Fibroblast of skin of left biceps (primary cell): ENCODE measurements at regions not wholly inside any gene's neighbourhood (a gene's known extent, or its start where the extent isn't known, plus 50 kb on each side); places are given as distances from the start of the nearest gene placed in this dataset.
"Not testable (repeated sequence)": the region's sequence is repeated elsewhere in the genome, so short reads cannot be mapped to it uniquely, and the experiment has no call there.

Experiments used
- DNase-seq, 2 experiments: peaks; one replicate each; pipeline ENCODE4 v3.0.0-alpha.2; 2013; ENCODE audit warnings: low read depth in 2 of 2

- DNase-seq = peak; percentile 21 to 26
These were observed 1012.1 kb upstream of the SLIT2 start for GRCh38 chr4:19239565-19239964.

DNA sequence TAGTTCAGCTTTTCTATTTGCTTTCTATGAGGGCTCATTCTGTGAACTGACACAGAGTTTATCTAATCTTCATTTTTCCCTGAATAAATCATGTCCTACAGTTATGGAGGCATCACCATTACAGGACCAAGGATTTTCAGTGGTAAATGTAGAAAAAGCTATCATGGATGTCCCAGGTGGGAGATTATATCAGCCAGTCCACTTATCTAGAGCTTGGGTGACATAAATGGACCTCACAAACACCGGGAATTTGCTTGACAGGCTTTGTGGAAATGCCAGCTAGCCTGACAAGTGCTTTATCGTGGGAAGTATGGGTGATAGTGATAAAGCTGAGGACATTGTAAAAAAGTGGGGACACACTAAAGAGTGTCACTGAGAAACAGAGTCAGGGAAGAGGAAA lies 1015.2 kb upstream of the SLIT2 start:
- DNase-seq = no peak

- no peak for DNase-seq
These were observed 1020.7 kb upstream of the SLIT2 start for GRCh38 chr4:19230906-19231545.

GRCh38 chr4:19227701-19228100 lies 1024.0 kb upstream of the SLIT2 start:
- no peak for DNase-seq

DNA sequence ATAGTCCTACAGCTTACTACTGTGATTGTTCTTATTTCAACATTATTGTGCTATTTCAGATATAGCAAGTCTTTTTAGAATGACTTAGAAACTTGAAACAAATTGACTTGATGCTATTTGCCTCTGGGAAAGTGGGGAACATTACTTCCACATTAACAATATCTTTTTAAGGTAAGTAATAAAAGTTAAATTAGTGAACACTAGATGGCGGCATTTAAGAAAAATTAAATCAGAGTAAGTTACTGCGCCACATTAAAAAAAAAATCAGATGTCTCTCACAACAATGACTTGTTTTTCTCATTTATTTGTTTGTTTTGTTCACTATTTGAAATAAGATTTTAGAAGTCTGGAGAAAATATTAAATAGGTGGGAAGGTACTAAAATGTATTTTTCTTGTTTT lies 1026.9 kb upstream of the SLIT2 start:
- DNase-seq = no peak

GRCh38 chr4:19216476-19216875 lies 1035.2 kb upstream of the SLIT2 start:
- no peak for DNase-seq

- DNase-seq = peak; percentile 20 to 38
These were observed 1037.0 kb upstream of the SLIT2 start for GRCh38 chr4:19214591-19215186.

GRCh38 chr4:19213388-19213787 lies 1038.3 kb upstream of the SLIT2 start:
- no peak for DNase-seq

DNA sequence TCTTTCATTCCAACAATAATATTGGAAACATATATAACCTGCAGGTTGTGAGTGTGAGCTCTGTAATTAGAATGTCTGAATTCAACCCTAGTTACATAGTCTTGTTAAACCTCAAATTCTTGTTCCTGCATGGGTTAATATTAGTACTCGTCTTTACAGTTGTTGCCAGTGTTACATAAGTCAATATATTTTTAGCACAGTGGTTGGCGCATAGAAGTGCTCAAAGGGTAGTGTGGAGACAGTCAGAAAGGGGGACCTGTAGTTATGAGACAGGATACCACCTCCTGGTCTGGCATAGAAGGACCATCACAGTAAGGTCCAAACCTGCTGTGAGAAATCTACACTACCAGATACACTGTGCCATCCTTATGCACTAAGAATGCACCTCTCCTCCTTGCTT lies 1045.9 kb upstream of the SLIT2 start:
- DNase-seq = no peak

DNA sequence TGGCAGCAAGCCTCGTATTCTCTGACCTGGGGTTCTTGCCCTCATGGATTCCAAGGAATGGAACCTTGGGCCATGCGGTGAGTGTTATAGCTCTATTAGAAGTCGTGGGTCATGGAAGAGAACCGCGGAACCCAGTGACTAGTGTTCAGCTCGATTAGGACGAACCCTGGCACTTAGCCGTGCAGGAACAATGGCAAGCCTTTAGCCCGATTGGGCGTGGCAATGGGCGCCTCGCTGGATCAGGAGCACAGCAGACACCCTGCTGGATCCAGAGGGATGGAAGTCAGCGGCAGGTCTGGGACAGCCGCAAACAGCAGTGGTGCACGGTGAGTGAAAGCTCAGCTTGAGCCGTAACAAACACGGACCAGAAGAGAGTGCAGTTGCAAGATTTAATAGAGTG lies 1053.9 kb upstream of the SLIT2 start:
- not testable (repeated sequence) for DNase-seq

DNA sequence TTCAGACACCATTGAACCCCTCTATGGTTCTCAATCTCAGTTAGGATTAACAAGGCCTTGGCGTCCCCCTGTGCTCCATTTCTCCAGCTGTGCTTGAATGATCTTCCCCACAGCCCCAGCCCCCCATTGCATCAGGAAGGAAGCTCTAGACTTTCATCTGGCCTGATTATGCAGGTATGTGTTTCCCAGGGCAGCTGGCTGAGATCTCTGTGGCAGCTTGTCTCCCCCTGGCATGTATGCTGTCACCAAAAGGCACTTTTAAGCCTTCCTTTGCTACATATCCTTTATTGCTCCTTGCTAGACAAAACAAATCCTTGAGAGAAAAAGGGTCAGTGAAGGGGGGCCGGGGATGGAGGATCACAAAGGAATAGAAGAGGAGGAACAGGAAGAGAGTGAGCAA lies 1056.0 kb upstream of the SLIT2 start:
- no peak for DNase-seq

- no peak for DNase-seq
These were observed 1057.0 kb upstream of the SLIT2 start for GRCh38 chr4:19194672-19195071.

DNA sequence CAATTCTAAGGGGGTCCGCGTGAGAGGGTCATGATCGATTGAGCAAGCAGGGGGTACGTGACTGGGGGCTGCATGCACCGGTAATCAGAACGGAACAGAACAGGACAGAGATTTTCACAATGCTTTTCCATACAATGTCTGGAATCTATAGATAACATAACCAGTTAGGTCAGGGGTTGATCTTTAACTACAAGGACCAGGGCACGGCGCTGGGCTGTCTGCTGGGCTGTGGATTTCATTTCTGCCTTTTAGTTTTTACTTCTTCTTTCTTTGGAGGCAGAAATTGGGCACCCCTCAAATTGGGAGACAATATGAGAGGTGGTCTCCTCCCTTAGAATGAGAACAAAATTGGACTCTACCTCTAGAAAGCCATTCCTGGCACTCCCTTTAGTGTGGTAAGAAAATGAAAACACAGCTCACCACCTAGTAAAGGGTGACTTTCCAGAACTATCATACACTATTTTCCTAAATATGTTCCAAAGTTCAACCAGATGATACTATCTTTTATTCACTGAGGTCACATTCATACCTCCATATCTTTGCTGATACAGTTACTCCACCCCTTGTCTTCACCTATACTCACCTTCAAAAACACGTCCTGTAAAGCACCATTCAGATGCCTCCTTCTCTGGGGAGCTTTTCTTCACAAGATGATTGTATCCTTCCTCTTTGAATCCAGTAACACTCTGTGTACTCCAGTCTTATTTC lies 1058.3 kb upstream of the SLIT2 start:
- DNase-seq = no peak

DNA sequence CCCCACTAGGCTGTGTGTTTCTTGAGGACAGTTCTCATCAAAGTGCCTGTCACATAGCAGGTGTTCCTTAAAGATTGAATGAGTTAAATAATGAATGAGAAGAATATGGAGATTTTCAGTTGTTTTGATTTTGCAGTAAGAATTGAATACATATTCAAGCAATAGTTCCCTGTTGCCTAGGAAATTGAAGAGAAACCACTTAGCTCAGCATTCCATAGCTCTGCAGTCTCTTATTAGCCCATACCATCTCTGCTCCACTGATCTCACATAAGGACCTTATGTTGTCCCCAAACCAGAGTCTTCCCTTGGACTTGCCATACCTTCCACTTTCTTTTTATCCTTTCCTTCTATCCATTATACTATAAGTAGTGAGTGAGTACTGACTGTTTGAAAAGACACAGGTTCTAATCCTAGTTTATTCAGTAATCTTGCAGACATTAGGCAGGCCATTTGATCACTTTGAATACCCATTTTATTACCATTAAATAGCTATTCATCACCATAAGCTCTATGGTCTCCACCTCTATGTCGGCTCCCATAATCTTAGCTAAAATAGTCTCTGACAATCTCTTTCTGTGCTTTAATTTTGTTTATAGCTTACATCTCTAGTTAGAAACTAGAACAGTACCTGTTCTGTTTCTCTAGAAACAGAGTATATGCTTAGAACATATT lies 1059.6 kb upstream of the SLIT2 start:
- DNase-seq = no peak

GRCh38 chr4:19187691-19188090 lies 1064.0 kb upstream of the SLIT2 start:
- DNase-seq = no peak

- DNase-seq = no peak
These were observed 1064.6 kb upstream of the SLIT2 start for GRCh38 chr4:19187096-19187495.

DNA sequence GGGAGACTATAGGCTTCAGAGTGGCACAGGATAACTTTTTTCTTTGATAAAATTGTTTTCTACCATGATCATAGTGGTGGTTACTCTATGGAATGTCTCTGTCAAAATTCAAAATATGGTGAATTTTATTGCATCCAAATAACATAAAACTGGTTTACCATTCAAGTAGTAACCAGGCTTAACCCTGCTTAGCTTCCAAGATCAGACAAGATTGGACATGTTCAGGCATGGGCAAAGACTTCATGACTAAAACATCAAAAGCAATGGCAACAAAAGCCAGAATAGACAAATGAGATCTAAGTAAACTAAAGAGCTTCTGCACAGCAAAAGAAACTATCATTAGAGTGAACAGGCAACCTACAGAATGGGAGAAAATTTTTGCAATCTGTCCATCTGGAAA lies 1070.1 kb upstream of the SLIT2 start:
- DNase-seq = not testable (repeated sequence)

DNA sequence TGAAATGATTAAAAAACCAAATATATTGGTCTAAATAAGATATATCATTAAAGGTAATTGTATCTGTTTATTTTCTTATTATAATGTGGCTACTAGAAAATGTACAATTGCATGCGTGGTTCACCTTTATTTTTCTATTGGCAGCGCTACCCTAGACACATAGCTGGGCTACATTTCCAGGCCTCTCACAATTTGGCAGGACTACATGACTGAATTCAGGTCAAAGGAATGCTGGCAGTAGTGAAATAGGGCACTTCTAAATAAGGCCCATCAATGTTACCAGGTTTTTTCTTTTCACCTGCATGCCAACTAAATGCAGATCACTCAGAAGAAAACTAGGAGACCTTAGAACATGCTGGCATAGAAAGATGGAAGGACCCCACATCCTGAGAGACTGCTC lies 1072.9 kb upstream of the SLIT2 start:
- DNase-seq = no peak

- DNase-seq = no peak
These were observed 1074.1 kb upstream of the SLIT2 start for GRCh38 chr4:19177616-19178015.

GRCh38 chr4:19171832-19172231 lies 1079.9 kb upstream of the SLIT2 start:
- DNase-seq = no peak

GRCh38 chr4:19167311-19167710 lies 1084.4 kb upstream of the SLIT2 start:
- no peak for DNase-seq

GRCh38 chr4:19164334-19164733 lies 1087.4 kb upstream of the SLIT2 start:
- DNase-seq = no peak

DNA sequence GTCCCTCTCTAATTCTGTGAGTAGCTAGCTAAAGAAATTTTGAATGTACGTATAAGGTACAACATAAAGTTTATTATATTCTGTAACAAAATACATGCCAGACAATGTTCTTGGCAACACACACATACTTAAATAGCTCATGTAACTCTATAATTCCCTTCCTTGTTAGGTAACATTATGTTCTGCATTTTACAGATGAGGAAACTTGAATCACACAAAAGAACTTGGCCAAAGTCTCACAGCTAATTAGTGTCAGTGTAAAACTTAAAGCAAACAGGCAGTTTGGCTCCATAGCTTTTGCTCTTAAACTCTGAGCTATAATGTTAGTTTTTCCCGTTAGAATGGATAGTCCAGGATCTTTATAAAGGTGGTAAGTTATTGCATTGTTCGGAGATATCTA lies 1091.8 kb upstream of the SLIT2 start:
- DNase-seq = no peak
